AG04449 (cell line): ENCODE measurements at regions not wholly inside any gene's neighbourhood (a gene's known extent, or its start where the extent isn't known, plus 50 kb on each side); places are given as distances from the start of the nearest gene placed in this dataset.

Source experiments
- CTCF ChIA-PET: fragments of 350-600 bp; formaldehyde crosslinking; extraction: SDS; loops from one replicate; lab custom pipeline; 2021; ENCODE audit warnings: antibody characterized with exemption; lab: Yijun Ruan, JAX
- POLR2A ChIA-PET: fragments of 400-600, 350-600 bp; formaldehyde crosslinking; extraction: SDS; loops from one replicate; lab custom pipeline; 2020; ENCODE audit warnings: antibody characterized with exemption, inconsistent platforms; lab: Yijun Ruan, JAX
- DNase-seq: peaks from one replicate; pipeline ENCODE4 v3.0.0-alpha.2; 2010; ENCODE audit warnings: low read depth, low spot score
- H3K4me3 ChIP-seq: 2 replicates; pipeline ENCODE4 v1.5.1; 2011; ENCODE audit warnings: low read depth, mild to moderate bottlenecking, control low read depth, low read length
- TF ChIP-seq, protein P1 (sequence below): IDR thresholded peaks from one replicate; pipeline ENCODE4 v1.5.1; 2011; ENCODE audit warnings: mild to moderate bottlenecking, moderate library complexity, low read length, control low read depth, inconsistent platforms; ENCODE audit not compliant: insufficient read depth; ENCODE audit errors: missing control alignments

- no peak for DNase-seq
- TF ChIP-seq, protein P1, sequence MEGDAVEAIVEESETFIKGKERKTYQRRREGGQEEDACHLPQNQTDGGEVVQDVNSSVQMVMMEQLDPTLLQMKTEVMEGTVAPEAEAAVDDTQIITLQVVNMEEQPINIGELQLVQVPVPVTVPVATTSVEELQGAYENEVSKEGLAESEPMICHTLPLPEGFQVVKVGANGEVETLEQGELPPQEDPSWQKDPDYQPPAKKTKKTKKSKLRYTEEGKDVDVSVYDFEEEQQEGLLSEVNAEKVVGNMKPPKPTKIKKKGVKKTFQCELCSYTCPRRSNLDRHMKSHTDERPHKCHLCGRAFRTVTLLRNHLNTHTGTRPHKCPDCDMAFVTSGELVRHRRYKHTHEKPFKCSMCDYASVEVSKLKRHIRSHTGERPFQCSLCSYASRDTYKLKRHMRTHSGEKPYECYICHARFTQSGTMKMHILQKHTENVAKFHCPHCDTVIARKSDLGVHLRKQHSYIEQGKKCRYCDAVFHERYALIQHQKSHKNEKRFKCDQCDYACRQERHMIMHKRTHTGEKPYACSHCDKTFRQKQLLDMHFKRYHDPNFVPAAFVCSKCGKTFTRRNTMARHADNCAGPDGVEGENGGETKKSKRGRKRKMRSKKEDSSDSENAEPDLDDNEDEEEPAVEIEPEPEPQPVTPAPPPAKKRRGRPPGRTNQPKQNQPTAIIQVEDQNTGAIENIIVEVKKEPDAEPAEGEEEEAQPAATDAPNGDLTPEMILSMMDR = no peak
Measured at GRCh38 chr21:16388291-16388690, 658.5 kb downstream of the USP25 start.

GRCh38 chr21:16388911-16389560, 659.3 kb downstream of the USP25 start:
- POLR2A ChIA-PET = no interaction called here
- no peak for DNase-seq
- CTCF ChIA-PET = no interaction called here
- H3K4me3 ChIP-seq = no peak overlapping the region
- TF ChIP-seq, protein P1 = no peak

More at GRCh38 chr21:16388291-16388690, 658.5 kb downstream of the USP25 start:
- POLR2A ChIA-PET = no interaction called here
- CTCF ChIA-PET = no interaction called here
- no peak overlapping the region for H3K4me3 ChIP-seq

GRCh38 chr21:16389643-16390042, 659.9 kb downstream of the USP25 start:
- TF ChIP-seq, protein P1 = no peak
- DNase-seq = no peak
- POLR2A ChIA-PET = no interaction called here
- no peak overlapping the region for H3K4me3 ChIP-seq
- CTCF ChIA-PET = no interaction called here

- ChIA-PET CTCF (no interaction called here), POLR2A (no interaction called here)
- H3K4me3 ChIP-seq = no peak overlapping the region
- no peak for DNase-seq
- TF ChIP-seq, protein P1 = no peak
Measured at GRCh38 chr21:16395285-16395684, 665.5 kb downstream of the USP25 start.

DNA sequence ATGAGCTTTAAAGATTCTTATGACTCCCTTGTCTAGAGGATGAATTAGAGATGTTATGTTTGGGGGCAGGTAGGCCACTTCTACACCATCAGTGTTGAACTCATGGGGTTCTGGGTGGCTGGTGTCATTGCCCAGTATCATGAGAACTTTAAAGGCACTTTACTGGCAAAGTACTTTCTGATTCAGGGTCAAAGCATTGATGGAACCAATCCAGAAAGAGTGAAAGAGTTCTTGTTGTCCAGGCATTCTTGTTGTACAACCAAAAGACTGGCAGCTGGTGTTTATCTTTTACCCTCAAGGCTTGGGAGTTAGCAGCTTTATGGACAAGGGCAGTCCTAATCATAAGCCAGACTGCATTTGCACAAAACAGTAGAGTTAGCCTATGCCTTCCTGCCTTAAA, 673.0 kb downstream of the USP25 start:
- TF ChIP-seq, protein P1 = no peak
- no peak overlapping the region for H3K4me3 ChIP-seq
- no peak for DNase-seq
- CTCF ChIA-PET = no interaction called here
- POLR2A ChIA-PET = no interaction called here

- POLR2A ChIA-PET = no interaction called here
- DNase-seq = no peak
- CTCF ChIA-PET = no interaction called here
- TF ChIP-seq, protein P1 = no peak
- no peak overlapping the region for H3K4me3 ChIP-seq
Measured at GRCh38 chr21:16404776-16405175, 675.0 kb downstream of the USP25 start.
